ENCODE measurements at regions not wholly inside any gene's neighbourhood (a gene's known extent, or its start where the extent isn't known, plus 50 kb on each side); places are given as distances from the start of the nearest gene placed in this dataset.
"Not testable (repeated sequence)": the region's sequence is repeated elsewhere in the genome, so short reads cannot be mapped to it uniquely, and the experiment has no call there.

- DNase-seq (ENCODE audit: extremely low read depth in 1 of 11, low read depth in 9 of 11, low spot score in 4 of 11), result peak in 7 of 11 donors; percentile 1 to 10 (median 4)
Observed at GRCh38 chrX:5718651-5719050, 510.0 kb downstream of the NLGN4X start.

- no peak for DNase-seq (ENCODE audit: extremely low read depth in 1 of 11, low read depth in 9 of 11, low spot score in 4 of 11)
Observed at GRCh38 chrX:5716666-5717065, 512.0 kb downstream of the NLGN4X start.

DNA sequence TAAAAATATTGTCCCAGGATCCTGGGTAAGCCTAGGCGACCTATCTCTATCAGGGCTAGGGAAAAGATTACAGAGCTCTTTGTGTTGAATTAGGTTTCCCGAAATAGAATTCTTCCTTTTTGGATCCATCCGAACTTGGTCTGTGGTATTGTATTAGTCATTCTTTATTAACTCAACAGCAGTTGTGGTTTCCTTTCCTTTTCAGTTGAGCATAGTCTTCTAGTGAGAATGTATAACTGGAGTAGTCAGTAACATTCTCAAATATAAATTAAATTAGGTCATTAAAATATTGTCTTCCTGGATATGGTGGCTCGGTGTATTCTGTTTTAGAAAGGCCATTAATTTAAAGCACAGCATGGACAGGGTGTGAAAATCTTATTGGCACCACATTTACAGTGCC, 520.4 kb downstream of the NLGN4X start:
- no peak for DNase-seq (ENCODE audit: extremely low read depth in 1 of 11, low read depth in 9 of 11, low spot score in 4 of 11)

- no peak for DNase-seq (ENCODE audit: extremely low read depth in 1 of 11, low read depth in 9 of 11, low spot score in 4 of 11)
Observed at GRCh38 chrX:5702890-5703289, 525.8 kb downstream of the NLGN4X start.

- no peak for DNase-seq (ENCODE audit: extremely low read depth in 1 of 11, low read depth in 9 of 11, low spot score in 4 of 11)
Observed at GRCh38 chrX:5695971-5696370, 532.7 kb downstream of the NLGN4X start.

DNA sequence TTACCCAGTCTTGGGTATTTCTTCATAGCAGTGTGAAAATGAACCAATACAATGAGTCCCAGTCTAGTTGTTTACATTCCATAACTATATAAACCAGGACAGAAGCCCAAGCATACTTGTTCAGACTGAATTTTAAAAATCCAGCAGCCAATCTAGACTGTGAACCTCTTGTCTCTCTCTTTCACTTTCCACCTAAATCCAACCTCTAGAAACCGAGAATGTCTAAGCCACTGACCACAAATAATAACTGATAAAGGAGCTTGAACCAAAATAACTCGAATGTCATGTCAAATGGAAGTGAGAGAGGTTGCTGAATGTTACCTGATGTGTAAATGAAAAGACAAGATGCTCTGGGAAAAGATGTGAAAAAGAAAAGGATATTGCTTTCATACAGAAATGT, 544.7 kb downstream of the NLGN4X start:
- DNase-seq (ENCODE audit: extremely low read depth in 1 of 11, low read depth in 9 of 11, low spot score in 4 of 11), result no peak

- DNase-seq (ENCODE audit: extremely low read depth in 1 of 11, low read depth in 9 of 11, low spot score in 4 of 11), result no peak
Observed at GRCh38 chrX:5681159-5681558, 547.5 kb downstream of the NLGN4X start.

- no peak for DNase-seq (ENCODE audit: extremely low read depth in 1 of 11, low read depth in 9 of 11, low spot score in 4 of 11)
Observed at GRCh38 chrX:5674036-5674435, 554.6 kb downstream of the NLGN4X start.

- no peak for DNase-seq (ENCODE audit: extremely low read depth in 1 of 11, low read depth in 9 of 11, low spot score in 4 of 11)
Observed at GRCh38 chrX:5672099-5672498, 556.6 kb downstream of the NLGN4X start.

GRCh38 chrX:5666689-5667088, 562.0 kb downstream of the NLGN4X start:
- not testable (repeated sequence) for DNase-seq (ENCODE audit: extremely low read depth in 1 of 11, low read depth in 9 of 11, low spot score in 4 of 11)

- no peak for DNase-seq (ENCODE audit: extremely low read depth in 1 of 11, low read depth in 9 of 11, low spot score in 4 of 11)
Observed at GRCh38 chrX:5656544-5656943, 572.1 kb downstream of the NLGN4X start.

DNA sequence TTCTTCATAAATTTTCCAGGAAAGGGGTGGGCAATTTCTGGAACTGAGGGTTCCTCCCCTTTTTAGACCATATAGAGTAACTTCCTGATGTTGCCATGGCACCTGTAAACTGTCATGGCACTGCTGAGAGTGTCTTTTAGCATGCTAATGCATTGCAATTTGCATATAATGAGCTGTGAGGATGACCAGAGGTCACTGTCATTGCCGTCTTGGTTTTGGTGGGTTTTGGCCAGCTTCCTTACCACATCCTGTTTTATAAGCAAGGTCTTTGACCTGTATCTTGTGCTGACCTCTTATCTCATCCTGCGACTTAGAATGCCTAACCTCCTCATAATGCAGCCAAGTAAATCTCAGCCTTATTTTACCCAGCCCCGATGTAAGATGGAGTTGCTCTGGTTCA, 577.8 kb downstream of the NLGN4X start:
- no peak for DNase-seq (ENCODE audit: extremely low read depth in 1 of 11, low read depth in 9 of 11, low spot score in 4 of 11)

- DNase-seq (ENCODE audit: extremely low read depth in 1 of 11, low read depth in 9 of 11, low spot score in 4 of 11), result no peak
Observed at GRCh38 chrX:5648941-5649568, 579.6 kb downstream of the NLGN4X start.

GRCh38 chrX:5646818-5647217, 581.8 kb downstream of the NLGN4X start:
- DNase-seq (ENCODE audit: extremely low read depth in 1 of 11, low read depth in 9 of 11, low spot score in 4 of 11), result no peak

GRCh38 chrX:5644776-5645175, 583.9 kb downstream of the NLGN4X start:
- no peak for DNase-seq (ENCODE audit: extremely low read depth in 1 of 11, low read depth in 9 of 11, low spot score in 4 of 11)

- DNase-seq (ENCODE audit: extremely low read depth in 1 of 11, low read depth in 9 of 11, low spot score in 4 of 11), result no peak
Observed at GRCh38 chrX:5640071-5640470, 588.6 kb downstream of the NLGN4X start.

DNA sequence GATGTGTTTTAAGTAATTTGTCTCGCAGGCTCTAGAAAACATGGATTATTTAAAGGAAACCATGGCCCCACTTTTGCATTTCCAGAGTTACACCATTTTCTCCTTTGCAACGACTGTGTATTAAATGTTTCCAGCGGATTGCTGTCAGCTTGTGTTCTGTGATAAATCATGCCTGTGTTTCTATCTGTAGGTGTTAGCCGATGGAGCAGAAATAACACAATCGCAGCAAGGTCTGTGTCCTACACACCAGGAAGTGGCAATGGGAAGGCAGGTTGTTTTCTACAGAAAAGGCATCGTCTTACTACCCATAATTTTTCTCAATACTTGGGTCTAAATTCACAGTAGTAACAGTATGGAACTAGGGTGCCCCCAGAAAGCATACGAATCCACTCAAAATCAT, 590.1 kb downstream of the NLGN4X start:
- DNase-seq (ENCODE audit: extremely low read depth in 1 of 11, low read depth in 9 of 11, low spot score in 4 of 11), result no peak

GRCh38 chrX:5632887-5633286, 595.8 kb downstream of the NLGN4X start:
- DNase-seq (ENCODE audit: extremely low read depth in 1 of 11, low read depth in 9 of 11, low spot score in 4 of 11), result no peak

- no peak for DNase-seq (ENCODE audit: extremely low read depth in 1 of 11, low read depth in 9 of 11, low spot score in 4 of 11)
Observed at GRCh38 chrX:5632061-5632614, 596.5 kb downstream of the NLGN4X start.

DNA sequence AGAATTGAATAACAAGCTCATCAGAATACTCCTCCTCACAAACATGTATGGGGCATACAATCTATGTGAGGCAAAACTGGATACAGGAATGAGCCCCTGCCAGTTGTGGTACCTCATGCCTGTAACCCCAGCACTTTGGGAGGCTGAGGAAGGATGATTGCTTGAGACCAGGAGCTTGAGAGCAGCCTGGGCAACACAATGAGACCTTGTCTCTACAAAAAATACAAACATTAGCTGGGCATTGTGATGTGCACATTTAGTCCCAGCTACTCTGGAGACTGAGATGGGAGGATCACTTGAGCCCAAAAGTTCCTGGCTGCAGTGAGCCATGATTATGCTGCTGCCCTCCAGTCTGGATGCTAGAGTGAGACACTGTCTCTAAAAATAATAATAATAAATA, 611.0 kb downstream of the NLGN4X start:
- DNase-seq (ENCODE audit: extremely low read depth in 1 of 11, low read depth in 9 of 11, low spot score in 4 of 11), result no peak

- no peak for DNase-seq (ENCODE audit: extremely low read depth in 1 of 11, low read depth in 9 of 11, low spot score in 4 of 11)
Observed at GRCh38 chrX:5595570-5595969, 633.1 kb downstream of the NLGN4X start.
